SJSA1 (cell line): ENCODE measurements at regions not wholly inside any gene's neighbourhood (a gene's known extent, or its start where the extent isn't known, plus 50 kb on each side); places are given as distances from the start of the nearest gene placed in this dataset.
A peak's percentile ranks its signal among the peaks of the same experiment; 100 is the strongest.
"Not testable (repeated sequence)": the region's sequence is repeated elsewhere in the genome, so short reads cannot be mapped to it uniquely, and the experiment has no call there.

Source experiments
- DNase-seq, 2 experiments: peaks; one replicate each; pipeline ENCODE4 v3.0.0-alpha.2; 2015 to 2020; ENCODE audit warnings: low spot score in 2 of 2, low read depth in 1 of 2
- H3K27ac ChIP-seq: fragments of 250-450 bp; sonication (Bioruptor Pico); 2 replicates; pipeline ENCODE4 v1.5.1; 2020; ENCODE audit warnings: mild to moderate bottlenecking, moderate library complexity
- H3K27me3 ChIP-seq: fragments of 250-450 bp; sonication (Bioruptor Pico); replicated peaks from 2 replicates; pipeline ENCODE4 v1.5.1; 2020; ENCODE audit warnings: mild to moderate bottlenecking, moderate library complexity
- H3K36me3 ChIP-seq: fragments of 250-450 bp; sonication (Bioruptor Pico); 2 replicates; pipeline ENCODE4 v1.5.1; 2020; ENCODE audit warnings: mild to moderate bottlenecking
- H3K4me1 ChIP-seq: fragments of 250-450 bp; sonication (Bioruptor Pico); replicated peaks from 2 replicates; pipeline ENCODE4 v1.6.1; 2021; ENCODE audit warnings: mild to moderate bottlenecking
- H3K4me3 ChIP-seq: fragments of 250-450 bp; sonication (Bioruptor Pico); 2 replicates; pipeline ENCODE4 v1.5.1; 2020; ENCODE audit warnings: mild to moderate bottlenecking
- H3K9me3 ChIP-seq: fragments of 250-450 bp; sonication (Bioruptor Pico); replicated peaks from 2 replicates; pipeline ENCODE4 v1.5.1; 2020; ENCODE audit warnings: mild to moderate bottlenecking

DNA sequence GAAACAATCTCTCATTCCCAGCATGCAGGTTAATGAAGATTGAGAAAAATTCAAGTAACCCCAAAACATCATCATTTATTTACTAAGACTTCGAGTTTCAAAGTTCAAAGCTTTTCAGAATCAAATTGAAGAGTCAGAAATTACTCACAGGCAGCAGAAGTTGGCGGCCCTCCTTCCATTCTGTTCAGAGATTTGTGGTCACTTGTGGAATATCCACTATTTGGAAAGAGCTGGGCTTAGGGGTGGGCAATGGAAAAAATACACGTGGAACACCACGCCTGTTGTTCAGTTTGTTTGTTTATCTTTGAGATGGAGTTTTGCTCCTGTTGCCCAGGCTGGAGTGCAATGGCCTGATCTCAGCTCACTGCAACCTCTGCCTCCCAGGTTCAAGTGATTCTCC, 108.6 kb upstream of the NAA20 start:
- peaks cover 3% of the 10 kb centered on the region for H3K4me1 ChIP-seq
- no peak for DNase-seq
- H3K27me3 ChIP-seq = no peaks in the 10 kb centered on the region
- H3K9me3 ChIP-seq = no peaks in the 10 kb centered on the region
- H3K4me3 ChIP-seq = no peak overlapping the region
- H3K27ac ChIP-seq = no peak overlapping the region
- H3K36me3 ChIP-seq = peaks cover 5% of the 10 kb centered on the region; the same call in 1 of the 2 replicates

DNA sequence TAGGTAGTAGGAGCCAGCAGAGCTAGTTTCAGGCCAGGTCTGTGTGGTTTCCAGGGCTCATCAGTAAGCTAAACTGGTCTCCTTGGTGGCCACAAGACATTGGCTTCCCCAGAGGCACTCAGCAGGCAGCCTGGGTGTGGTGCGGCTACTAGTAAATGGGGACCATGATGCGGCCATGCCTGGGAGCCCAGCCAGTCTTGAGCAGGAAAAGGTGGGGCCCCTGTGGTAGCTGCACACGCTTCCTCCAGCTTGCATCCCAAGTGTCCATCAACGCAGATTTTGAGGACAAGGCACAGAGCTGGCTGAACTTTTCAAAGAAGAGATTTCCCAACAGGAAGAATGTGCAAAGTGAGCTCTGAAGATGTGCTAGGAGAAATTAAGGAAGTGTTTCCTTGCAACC, 107.4 kb upstream of the NAA20 start:
- Histone ChIP-seq H3K36me3 (peaks cover 3% of the 10 kb centered on the region; the same call in 1 of the 2 replicates), H3K4me3 (no peak overlapping the region), H3K27me3 (no peaks in the 10 kb centered on the region), H3K9me3 (no peaks in the 10 kb centered on the region), H3K4me1 (peaks cover 8% of the 10 kb centered on the region; the same call in 1 of the 2 replicates), H3K27ac (no peak overlapping the region)
- DNase-seq = no peak

DNA sequence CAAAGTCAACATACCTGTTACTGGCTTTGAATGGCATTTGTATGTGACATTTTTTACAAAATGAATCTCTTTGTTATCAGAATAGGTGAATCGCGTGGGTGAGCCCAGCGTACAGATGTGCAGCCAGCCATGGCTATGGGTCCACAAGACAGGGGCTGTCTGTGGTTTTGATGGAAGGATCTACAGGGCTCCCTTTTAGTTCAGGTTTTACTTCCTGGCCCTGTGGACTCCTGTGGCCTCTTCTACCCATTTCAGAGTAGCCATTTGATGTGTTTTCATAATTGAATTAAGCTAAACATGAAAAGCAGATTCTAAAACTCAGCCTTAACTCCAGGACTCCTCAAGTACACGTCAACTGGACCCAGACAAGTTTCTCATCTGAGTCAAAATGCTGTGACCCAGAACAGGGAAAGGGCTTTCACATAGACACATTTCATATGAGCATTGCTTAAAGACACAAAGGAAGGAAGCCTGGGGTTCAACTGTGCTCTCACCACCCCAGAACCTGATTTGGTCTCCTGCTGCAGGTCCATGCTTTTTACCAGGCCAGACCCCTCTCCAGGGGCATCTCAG, 105.3 kb upstream of the NAA20 start:
- Histone ChIP-seq H3K36me3 (peaks cover 3% of the 10 kb centered on the region; the same call in 1 of the 2 replicates), H3K27ac (no peak overlapping the region), H3K4me1 (peaks cover 9% of the 10 kb centered on the region; the same call in 1 of the 2 replicates), H3K27me3 (no peaks in the 10 kb centered on the region), H3K9me3 (no peaks in the 10 kb centered on the region), H3K4me3 (no peak overlapping the region)
- DNase-seq = no peak

- Histone ChIP-seq H3K27ac (no peak overlapping the region), H3K4me1 (peaks cover 9% of the 10 kb centered on the region; the same call in 1 of the 2 replicates), H3K9me3 (no peaks in the 10 kb centered on the region), H3K27me3 (no peaks in the 10 kb centered on the region), H3K4me3 (no peak overlapping the region), H3K36me3 (0 out of 2 replicates have a peak, but pooled peaks cover 3% of the 10 kb centered on the region)
- DNase-seq = no peak
Measured at GRCh38 chr20:19913349-19913748, 103.8 kb upstream of the NAA20 start.

DNA sequence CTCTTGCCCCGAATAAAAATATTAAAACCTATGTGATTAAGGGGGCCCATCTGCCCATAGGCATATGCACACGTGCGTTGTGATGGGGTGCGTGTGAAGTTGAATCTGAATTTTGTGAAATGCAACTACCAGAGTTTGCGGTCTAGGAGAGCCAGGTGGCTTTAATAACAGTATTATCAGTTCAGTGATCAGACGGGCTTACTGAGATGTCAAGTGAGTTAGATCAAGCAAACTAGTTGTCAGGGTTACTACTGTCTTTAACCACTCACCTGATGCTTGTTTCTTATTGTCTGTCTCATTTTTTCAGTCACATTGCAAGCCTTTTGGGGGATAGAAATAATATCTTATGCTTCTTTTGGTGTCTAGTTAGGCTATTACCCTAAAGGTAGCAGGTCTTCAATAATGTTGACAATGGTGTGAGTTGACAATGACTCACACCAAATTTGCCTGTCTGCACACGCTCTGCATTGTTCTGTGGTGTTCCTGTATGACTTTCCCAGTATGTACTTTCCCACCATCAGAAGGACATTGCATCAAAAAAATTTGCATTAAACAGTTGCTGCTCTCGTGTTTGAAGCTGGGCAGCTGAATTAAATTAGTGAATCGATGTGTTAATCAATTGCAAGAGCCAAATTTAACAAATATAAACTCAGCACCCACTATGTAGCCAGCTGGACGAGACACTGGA, 103.1 kb upstream of the NAA20 start:
- Histone ChIP-seq H3K4me3 (no peak overlapping the region), H3K4me1 (peaks cover 9% of the 10 kb centered on the region; the same call in 1 of the 2 replicates), H3K27ac (no peak overlapping the region)

DNA sequence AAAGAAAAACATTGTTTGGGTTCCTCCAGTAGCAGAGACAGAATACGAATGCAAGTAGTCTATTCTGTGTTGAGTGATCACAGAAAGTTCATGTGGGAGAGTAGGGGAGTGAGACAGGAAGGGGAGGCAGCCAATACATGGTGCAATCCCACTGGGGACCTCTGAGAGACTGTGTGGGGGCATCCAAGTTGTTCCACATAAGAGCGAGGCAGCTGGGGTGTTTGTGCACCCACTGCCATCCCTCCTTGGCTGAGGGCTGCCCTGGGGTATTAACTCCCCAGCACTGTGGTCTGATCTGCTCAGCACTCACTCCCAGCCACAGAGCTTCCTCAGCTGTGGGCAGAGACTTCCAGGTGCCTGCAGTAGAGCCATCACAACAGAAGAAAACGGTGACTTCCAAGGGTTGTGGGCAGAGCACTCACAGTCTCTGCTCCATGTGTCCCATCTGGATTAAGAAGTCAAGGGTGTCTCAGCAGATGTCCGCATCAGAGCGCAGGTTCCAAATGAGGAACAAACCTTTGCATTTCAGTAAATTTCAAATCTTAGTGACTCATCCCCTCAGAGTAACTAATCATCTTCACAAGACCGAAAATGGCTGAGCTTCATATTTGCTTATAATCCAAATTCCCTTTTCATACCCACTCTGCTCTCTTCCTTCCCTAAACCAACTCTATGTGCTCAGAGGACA, 101.9 kb upstream of the NAA20 start:
- no peak overlapping the region for H3K4me3 ChIP-seq
- peaks cover 9% of the 10 kb centered on the region; the same call in 1 of the 2 replicates for H3K4me1 ChIP-seq
- no peaks in the 10 kb centered on the region for H3K27me3 ChIP-seq
- no peaks in the 10 kb centered on the region for H3K9me3 ChIP-seq
- DNase-seq = no peak
- H3K36me3 ChIP-seq = no peaks in the 10 kb centered on the region
- H3K27ac ChIP-seq = no peak overlapping the region

More for the DNA sequence above, 103.1 kb upstream of the NAA20 start:
- no peaks in the 10 kb centered on the region for H3K9me3 ChIP-seq
- peak in 1 of 2 experiments; percentile 50 for DNase-seq
- H3K36me3 ChIP-seq = 0 out of 2 replicates have a peak, but pooled peaks cover 3% of the 10 kb centered on the region
- H3K27me3 ChIP-seq = no peaks in the 10 kb centered on the region

- H3K4me3 ChIP-seq = no peak overlapping the region
- no peaks in the 10 kb centered on the region for H3K36me3 ChIP-seq
- DNase-seq = no peak
- no peaks in the 10 kb centered on the region for H3K27me3 ChIP-seq
- H3K9me3 ChIP-seq = no peaks in the 10 kb centered on the region
- peaks cover 9% of the 10 kb centered on the region; the same call in 1 of the 2 replicates for H3K4me1 ChIP-seq
- no peak overlapping the region for H3K27ac ChIP-seq
Measured at GRCh38 chr20:19916531-19917485, 100.4 kb upstream of the NAA20 start.

DNA sequence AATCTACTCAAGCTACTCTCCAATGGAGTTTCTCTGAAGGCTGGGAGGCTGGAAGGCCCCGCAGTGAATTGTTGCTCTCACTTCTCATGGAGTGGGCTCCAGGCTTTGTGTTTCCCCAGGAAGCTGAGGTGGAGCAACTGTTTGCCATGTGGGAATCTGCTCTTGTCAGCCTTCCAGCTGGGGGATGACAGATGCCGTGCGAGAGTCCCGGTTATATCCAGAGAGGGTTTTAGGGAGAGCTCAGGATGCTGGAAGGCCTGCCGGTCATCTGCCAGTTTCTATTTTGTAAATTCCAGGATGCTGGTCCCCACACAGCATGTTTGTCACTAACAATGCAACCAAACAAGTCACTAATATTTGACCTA, 98.2 kb upstream of the NAA20 start:
- no peaks in the 10 kb centered on the region for H3K27me3 ChIP-seq
- H3K36me3 ChIP-seq = no peaks in the 10 kb centered on the region
- peaks cover 8% of the 10 kb centered on the region; the same call in 1 of the 2 replicates for H3K4me1 ChIP-seq
- H3K9me3 ChIP-seq = no peaks in the 10 kb centered on the region
- H3K27ac ChIP-seq = no peak overlapping the region
- H3K4me3 ChIP-seq = no peak overlapping the region
- DNase-seq = no peak

- no peak overlapping the region for H3K4me3 ChIP-seq
- no peaks in the 10 kb centered on the region for H3K27me3 ChIP-seq
- no peaks in the 10 kb centered on the region for H3K36me3 ChIP-seq
- no peak overlapping the region for H3K27ac ChIP-seq
- no peaks in the 10 kb centered on the region for H3K4me1 ChIP-seq
- no peak for DNase-seq
- H3K9me3 ChIP-seq = no peaks in the 10 kb centered on the region
Measured at GRCh38 chr20:19920381-19921138, 96.6 kb upstream of the NAA20 start.

DNA sequence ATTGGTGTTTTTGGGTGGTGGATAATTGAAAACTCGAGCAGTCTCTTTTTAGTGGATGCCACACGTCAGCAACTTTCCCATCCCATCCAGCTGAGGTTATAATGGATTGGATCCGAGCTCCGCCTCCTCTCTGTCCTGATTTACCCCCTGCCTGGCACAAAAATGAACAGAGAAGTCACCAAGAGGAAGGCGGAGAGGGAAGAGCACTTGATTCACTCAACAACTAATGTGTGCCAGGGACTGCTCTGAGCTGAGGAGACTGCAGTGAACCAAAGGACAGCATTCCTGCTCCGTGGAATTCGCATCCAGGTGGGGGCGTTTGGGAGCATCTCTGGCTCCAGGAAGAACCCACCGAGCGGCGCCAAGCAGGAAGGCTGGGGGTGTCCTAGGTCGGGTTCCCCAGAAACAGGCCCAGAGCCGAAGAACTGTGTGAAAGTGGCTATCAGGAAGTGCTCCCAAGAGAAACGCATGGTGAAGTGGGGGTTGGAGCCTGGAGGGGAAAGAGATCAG, 95.8 kb upstream of the NAA20 start:
- H3K27me3 ChIP-seq = no peaks in the 10 kb centered on the region
- no peaks in the 10 kb centered on the region for H3K36me3 ChIP-seq
- H3K9me3 ChIP-seq = no peaks in the 10 kb centered on the region
- H3K4me1 ChIP-seq = no peaks in the 10 kb centered on the region
- no peak overlapping the region for H3K27ac ChIP-seq
- H3K4me3 ChIP-seq = no peak overlapping the region
- no peak for DNase-seq

GRCh38 chr20:19921829-19922228, 95.3 kb upstream of the NAA20 start:
- H3K27ac ChIP-seq, H3K9me3 ChIP-seq, H3K4me3 ChIP-seq, H3K4me1 ChIP-seq, H3K36me3 ChIP-seq, H3K27me3 ChIP-seq, DNase-seq: not testable (repeated sequence)

GRCh38 chr20:19922716-19923115, 94.4 kb upstream of the NAA20 start:
- H3K9me3 ChIP-seq = no peaks in the 10 kb centered on the region
- H3K27me3 ChIP-seq = no peaks in the 10 kb centered on the region
- no peak overlapping the region for H3K27ac ChIP-seq
- no peak for DNase-seq
- H3K4me3 ChIP-seq = no peak overlapping the region
- no peaks in the 10 kb centered on the region for H3K4me1 ChIP-seq
- H3K36me3 ChIP-seq = no peaks in the 10 kb centered on the region

DNA sequence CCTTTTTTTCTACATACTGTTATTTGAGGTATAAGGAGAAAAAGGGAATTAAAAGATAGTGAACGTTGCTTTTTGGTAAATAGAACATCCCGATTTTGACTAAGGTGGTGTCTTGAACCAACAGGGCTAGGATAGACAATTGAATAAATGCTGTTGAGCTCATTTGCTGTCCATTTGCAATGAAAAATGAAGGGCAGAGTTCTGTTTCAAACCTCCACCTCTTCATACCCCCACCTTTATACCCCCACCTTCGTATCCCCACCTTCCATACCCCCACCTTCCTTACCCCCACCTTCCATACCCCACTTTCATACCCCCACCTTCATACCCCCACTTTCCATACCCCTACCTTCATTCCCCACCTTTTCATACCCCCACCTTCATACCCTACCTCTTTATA, 93.4 kb upstream of the NAA20 start:
- no peaks in the 10 kb centered on the region for H3K27me3 ChIP-seq
- no peak for DNase-seq
- H3K36me3 ChIP-seq = no peaks in the 10 kb centered on the region

More for the DNA sequence above, 93.4 kb upstream of the NAA20 start:
- H3K4me3 ChIP-seq = no peak overlapping the region
- no peaks in the 10 kb centered on the region for H3K4me1 ChIP-seq
- no peaks in the 10 kb centered on the region for H3K9me3 ChIP-seq
- no peak overlapping the region for H3K27ac ChIP-seq
